Activated CD4-positive, alpha-beta T cell treated with anti-CD3 and anti-CD28 coated beads for 48 hours (primary cell): ENCODE measurements at regions not wholly inside any gene's neighbourhood (a gene's known extent, or its start where the extent isn't known, plus 50 kb on each side); places are given as distances from the start of the nearest gene placed in this dataset.
"Not testable (repeated sequence)": the region's sequence is repeated elsewhere in the genome, so short reads cannot be mapped to it uniquely, and the experiment has no call there.

Experiments
- DNase-seq: peaks from one replicate; pipeline ENCODE4 v3.0.0-alpha.2; 2020

- DNase-seq: no peak
Measured at GRCh38 chr6:100322886-100323285, 141.8 kb downstream of the SIM1 start.

GRCh38 chr6:100320686-100321085 is 144.0 kb downstream of the SIM1 start:
- no peak for DNase-seq

DNA sequence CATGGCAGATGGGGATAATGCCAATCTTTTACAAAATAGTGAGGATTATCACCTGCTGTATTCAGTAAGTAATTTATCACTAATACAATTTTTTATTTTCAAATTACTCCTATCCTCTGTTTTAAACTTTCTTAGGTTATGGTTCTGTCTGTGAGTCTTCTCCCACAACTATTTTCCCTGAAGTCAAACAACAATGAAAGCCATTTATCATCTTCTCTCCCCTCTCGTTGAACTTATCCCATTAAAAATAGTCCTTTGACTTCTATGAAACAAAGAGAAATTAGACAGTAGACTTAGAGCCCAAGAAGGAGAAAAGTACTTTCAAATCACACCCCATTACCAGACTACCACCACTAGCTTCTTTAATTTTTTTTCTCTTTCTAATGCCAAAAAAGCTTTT is 147.7 kb downstream of the SIM1 start:
- DNase-seq: no peak

DNA sequence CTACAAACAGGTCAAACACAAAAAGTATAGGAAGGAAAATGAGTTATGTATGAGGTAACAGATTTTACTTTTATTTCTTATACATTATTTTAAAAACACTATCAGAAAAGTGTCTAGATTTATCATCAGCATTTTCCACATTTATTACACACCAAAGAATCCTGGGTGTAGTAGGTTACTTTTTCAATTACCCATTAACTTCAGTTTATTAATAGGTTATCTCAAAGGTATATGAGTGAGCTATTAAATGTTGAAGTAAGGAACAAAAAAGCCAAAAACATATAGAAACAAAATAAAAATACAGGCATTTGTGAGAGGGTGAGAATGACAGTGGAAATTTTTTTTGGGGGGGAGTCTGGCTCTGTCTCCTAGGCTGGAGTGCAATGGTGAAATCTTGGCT is 150.5 kb downstream of the SIM1 start:
- no peak for DNase-seq

DNA sequence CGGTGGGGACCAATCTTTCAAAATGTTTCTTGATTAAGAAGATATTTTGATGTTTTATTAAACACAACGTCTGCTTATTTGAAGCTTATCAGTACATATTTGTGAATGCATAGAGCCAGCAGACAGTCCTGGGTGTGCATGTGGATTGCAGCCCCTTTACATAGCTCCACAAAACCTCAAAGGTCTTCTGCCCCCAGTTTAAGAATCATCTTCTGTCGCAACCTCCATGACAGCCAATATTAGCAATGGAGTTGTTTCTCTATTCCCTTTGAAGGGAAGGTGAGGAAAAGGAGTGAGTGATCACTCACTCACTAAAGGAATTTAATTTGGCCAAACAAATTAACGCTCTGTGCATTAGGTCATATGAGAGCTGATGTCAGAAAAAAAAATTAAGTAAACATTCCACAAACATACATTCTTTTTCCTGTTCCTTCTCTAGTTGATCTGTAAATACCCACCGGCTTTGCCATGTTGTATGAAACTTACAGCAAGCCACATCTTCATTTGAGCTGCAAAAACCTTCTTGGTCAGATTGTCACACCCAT is 152.9 kb downstream of the SIM1 start:
- no peak for DNase-seq

DNA sequence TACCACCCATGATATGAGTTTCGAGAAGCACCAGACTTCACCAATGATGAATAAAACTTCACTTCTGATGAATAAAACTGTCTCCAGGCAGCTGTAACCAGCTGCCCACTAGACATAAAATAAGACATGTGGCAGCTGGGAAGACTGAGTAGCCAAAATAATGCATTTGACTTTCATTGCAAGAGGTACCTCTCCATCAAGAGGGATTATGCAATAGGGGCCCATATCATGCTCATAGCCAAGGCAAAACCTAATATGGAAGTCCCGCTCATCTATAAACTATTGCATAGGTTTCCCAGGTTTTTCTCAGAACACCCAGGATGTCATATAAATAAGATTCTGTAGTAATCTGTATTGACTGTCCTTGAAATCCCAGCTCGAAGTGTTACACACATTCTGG is 155.5 kb downstream of the SIM1 start:
- DNase-seq: no peak

DNA sequence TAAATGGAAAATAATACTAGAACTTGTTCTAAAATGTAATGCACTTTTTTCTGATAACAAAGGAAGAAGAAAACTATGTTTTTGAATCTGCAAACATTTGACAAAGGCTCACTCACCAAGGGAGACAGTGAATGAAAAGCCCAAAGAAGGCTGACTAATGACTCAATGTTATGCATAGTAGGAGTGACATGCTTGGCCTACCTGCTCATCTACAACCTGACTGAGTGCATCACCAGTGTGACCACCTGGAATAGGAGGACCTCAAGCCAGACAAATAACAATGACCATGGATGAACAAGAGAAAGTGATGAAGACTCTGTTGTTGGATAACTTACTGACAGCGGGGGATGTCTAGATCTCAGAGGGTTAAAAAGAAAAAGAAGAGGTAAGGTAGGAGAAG is 157.2 kb downstream of the SIM1 start:
- no peak for DNase-seq

- DNase-seq: no peak
Measured at GRCh38 chr6:100305209-100305869, 159.4 kb downstream of the SIM1 start.

DNA sequence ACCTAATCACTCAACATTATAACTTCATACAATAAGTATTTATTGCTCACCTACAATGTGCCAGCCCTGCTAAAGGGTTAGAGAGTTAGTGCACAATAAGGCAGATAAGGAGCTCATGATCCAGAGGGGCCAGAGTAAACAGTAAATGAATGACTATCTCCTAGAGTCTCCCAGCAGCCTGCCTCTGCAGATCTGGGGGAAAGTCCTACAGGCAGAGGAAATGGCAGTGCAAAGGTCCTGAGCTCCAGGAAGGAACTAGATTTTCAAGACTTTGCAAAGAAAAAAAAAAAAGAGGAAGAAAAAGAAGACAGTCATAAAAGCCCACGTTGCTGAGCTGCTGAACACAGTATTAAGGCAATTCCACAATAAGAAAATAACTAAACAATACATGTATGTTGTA is 160.1 kb downstream of the SIM1 start:
- DNase-seq: no peak

DNA sequence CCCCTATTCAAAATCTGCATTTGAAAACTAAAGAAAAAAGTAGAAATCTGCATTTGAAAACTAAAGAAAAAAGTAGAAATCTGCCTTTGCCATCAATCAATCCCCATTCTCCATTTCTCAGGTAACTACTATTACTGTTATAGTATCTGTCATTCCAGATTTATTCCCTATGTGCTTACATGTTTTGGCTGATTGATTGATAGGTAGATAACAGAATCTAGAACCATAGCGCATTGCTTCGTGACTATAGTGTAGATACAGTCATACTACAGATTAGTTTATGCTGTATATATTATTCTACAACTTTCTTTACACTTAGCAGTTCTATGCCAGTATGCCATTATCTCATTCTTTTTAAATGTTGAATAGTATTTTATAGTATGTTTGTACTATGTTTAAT is 163.0 kb downstream of the SIM1 start:
- DNase-seq: no peak

DNA sequence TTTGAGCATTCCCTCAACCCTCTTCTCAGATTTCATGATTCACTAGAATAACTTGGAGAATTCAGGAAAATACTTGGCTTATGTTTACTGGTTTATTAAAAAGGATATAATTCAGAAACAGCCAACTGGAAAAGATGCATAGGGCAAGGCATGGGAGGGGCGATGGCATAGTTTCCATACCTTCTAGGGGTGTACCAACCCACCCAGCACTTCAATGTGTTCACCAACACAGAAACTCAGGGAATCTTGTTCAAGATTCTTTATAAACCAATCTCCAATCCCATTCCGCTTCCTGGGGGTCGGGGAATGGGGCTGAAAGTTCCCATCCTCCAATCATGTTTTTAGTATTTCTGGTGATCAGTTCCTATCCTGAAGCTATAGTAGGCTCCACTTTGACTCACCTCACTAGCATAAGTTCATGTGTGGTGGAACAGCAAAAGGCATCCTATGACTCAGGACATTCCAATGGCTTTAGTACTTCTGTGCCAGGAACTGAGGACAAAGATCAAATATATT is 164.4 kb downstream of the SIM1 start:
- DNase-seq: no peak

- no peak for DNase-seq
Measured at GRCh38 chr6:100296810-100297544, 167.7 kb downstream of the SIM1 start.

DNA sequence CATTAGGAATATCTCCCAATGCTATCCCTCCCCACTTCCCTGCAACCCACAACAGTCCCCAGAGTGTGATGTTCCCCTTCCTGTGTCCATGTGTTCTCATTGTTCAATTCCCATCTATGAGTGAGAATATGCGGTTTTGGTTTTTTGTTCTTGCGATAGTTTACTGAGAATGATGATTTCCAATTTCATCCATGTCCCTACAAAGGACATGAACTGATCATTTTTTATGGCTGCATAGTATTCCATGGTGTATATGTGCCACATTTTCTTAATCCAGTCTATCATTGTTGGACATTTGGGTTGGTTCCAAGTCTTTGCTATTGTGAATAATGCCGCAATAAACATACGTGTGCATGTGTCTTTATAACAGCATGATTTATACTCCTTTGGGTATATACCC is 169.5 kb downstream of the SIM1 start:
- DNase-seq: not testable (repeated sequence)

GRCh38 chr6:100289285-100289684 is 175.4 kb downstream of the SIM1 start:
- no peak for DNase-seq

- DNase-seq: no peak
Measured at GRCh38 chr6:100288311-100288710, 176.4 kb downstream of the SIM1 start.

- no peak for DNase-seq
Measured at GRCh38 chr6:100283285-100283684, 181.4 kb downstream of the SIM1 start.

DNA sequence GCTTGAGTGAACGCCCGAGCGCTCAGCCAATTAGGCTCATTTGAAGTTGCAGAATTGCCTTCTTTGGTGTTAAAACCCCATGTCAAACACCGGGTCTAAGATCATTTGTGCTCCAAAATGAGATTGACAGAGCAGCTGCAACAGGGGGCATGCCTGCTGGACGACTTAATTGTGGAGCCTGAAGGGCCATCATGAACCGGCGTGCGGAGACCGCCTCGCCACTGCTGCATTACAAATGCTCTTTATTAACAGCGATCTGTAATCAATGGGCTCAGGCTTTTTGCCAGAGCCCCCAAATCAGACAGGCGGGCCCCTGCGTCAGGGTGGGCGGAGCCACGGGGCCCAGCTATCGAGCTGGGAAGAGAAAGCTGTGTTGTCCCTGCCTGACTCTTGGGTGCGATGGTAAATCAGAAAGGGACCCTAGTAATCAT is 183.2 kb downstream of the SIM1 start:
- no peak for DNase-seq

- DNase-seq: no peak
Measured at GRCh38 chr6:100276311-100277057, 188.2 kb downstream of the SIM1 start.

DNA sequence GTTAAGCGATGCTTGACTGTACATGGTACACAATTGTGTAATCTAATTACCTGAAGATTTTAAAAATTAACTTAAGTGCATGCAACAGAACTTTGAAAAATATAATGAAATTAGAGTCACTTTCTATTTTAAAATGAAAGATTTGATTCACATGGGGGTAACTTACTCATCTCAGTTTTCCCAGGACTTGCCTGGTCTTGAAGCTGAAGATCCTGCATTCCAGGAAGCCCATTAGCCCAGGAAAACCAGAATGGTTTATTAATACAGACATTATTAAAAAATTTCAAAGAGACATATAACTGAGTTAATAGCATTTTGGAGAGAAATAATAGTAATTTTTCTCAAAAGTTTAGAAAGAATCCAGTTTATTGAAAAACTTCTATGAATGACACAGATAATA is 190.6 kb downstream of the SIM1 start:
- DNase-seq: no peak

DNA sequence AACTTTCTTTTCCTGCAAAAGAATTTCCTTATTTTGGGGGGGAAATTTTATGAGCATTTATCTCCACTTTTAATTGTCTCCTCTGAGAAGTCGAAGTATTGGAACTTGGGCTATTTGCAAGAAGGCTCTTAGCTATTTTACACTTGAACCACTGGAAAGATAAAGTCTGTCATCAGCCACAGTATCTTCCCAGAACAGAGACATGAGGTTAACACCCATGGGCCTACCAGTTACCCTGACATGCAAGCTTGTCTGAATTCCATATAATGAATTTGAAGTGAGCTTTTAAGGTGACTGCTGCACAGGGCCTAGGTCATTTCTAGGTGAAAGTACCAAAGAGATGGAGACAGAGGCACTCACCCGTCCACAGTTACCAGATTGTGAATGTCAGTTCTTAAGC is 193.1 kb downstream of the SIM1 start:
- no peak for DNase-seq

DNA sequence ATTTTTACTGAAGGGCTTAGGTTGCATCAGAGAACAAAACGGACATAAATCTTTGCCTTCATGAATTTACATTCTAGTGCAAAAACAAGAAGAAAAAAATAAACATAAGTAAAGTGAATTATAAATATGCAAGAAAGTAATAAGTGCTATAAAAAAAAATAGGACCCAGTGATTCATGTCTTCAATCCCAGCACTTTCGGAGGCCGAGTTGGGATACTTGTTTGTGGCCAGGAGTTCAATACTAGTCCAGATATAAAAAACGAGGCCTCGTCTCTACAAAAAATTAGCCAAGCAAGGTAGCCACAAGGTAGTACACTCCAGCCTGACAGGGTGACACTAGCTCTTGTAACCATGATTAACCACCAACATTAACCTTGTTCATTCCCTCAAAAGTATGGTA is 193.5 kb downstream of the SIM1 start:
- DNase-seq: no peak

- DNase-seq: no peak
Measured at GRCh38 chr6:100269189-100269588, 195.5 kb downstream of the SIM1 start.

DNA sequence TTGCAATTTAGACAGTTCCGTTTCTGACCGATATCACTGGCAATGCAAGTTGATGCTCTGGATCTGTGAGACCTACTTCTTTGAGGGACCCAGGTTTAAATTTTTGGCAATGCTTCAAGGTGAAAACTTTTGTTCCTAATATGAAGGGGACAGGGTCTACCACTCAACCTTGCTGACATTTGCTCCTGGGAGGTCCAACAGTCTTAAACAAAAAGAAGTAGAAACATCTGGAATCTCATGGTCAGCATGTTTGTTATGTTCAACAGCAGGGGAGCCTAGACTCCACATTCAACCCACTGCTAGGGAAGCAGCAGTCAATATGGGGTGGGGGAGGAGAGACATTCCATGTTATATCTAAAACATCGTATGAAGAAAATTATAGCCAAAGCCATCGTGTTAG is 196.4 kb downstream of the SIM1 start:
- no peak for DNase-seq

DNA sequence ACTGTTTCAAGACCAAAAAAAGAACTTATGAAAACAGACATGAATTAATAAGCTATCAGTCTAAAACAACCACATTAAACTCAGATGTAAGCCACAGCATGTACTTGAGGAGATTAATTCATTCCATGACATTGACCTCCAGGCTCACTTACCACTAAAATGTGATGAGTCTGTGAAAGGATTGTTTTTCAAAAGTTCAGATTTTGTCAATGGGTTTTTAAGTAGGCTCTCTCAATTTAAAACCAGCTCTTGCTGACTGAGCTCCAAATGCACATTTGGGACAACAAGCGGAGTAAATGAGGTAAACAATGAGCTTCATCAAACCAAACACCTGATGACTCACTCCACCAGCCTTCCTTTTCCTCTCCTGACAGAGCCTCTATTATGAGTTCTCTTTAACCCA is 197.0 kb downstream of the SIM1 start:
- DNase-seq: no peak
